ENCODE measurements at regions not wholly inside any gene's neighbourhood (a gene's known extent, or its start where the extent isn't known, plus 50 kb on each side); places are given as distances from the start of the nearest gene placed in this dataset.

- TF ChIP-seq POLR2AphosphoS5 (IDR thresholded peaks at IDR 0.05; ENCODE audit: low read depth, low read length) (no peak), TAF1 (IDR thresholded peaks at IDR 0.05; ENCODE audit: borderline replicate concordance, low read depth, low read length) (no peak), POLR2A (IDR thresholded peaks at IDR 0.05; ENCODE audit: low read depth, low read length) (no peak)
These were observed 371.2 kb downstream of the ETS1 start for GRCh38 chr11:128216198-128216597.
